GM13976 (cell line): ENCODE measurements at regions not wholly inside any gene's neighbourhood (a gene's known extent, or its start where the extent isn't known, plus 50 kb on each side); places are given as distances from the start of the nearest gene placed in this dataset.

ENCODE experiments used
- DNase-seq: peaks from one replicate; pipeline ENCODE4 v3.0.0; 2012; ENCODE audit warnings: low spot score
- in situ Hi-C: fragments of 300-500 bp; cut with MboI; formaldehyde crosslinking; loops from one replicate; pipeline ENCODE4 v1.12.0; 2022; ENCODE audit warnings: low sequenced_read_pairs, mixed read lengths, inconsistent platforms; ENCODE audit not compliant: unreplicated experiment
- TF ChIP-seq, protein P1 (sequence below): IDR thresholded peaks from 2 replicates; pipeline ENCODE4 v1.5.1; 2012; ENCODE audit warnings: borderline replicate concordance, mild to moderate bottlenecking; ENCODE audit not compliant: insufficient read depth; ENCODE audit errors: extremely low read depth, missing control alignments, control extremely low read depth

DNA sequence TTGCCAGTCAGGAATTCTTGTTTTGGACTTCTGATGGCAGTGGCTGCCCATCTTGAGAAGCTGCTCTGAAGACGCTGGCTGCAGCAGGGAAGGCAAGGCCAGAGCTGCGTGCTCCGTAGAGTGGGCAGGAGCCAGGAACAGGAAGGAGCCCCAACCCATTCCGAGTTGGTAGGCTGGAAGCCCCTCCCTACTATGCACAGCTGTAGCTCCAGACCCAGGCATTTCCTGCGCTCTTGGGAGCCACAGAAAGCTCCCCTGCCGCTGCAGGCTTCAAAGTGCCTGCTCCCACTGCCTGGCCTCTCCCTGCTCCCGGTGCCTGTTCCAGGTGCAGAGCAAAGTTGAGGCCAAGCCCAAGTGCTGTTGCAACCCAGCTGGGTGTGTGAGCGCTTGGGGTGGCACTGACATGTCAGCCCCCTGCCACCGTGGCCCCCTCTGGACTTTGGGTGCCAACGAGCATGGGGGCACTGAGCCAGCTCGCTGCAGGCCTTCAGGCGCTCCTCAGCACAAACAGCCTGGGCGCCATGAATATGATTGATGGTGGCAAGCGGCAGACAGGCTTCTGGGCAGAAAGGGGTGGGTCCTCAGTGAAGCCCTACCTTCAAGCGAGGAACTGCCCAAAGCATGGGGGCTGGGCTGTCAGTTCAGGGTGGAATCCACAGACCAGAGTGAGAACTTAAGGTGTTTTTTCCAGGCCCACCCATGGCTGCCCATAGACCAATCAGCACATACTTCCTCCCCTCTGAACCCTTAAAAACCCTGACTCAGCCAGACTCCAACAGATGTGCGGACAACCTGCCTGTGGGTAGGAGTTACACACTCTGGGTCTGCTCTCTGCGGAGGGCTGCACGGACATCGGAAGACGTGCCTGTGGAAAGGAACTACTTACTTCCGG lies 677.2 kb upstream of the INTU start:
- no peak for DNase-seq
- TF ChIP-seq, protein P1, sequence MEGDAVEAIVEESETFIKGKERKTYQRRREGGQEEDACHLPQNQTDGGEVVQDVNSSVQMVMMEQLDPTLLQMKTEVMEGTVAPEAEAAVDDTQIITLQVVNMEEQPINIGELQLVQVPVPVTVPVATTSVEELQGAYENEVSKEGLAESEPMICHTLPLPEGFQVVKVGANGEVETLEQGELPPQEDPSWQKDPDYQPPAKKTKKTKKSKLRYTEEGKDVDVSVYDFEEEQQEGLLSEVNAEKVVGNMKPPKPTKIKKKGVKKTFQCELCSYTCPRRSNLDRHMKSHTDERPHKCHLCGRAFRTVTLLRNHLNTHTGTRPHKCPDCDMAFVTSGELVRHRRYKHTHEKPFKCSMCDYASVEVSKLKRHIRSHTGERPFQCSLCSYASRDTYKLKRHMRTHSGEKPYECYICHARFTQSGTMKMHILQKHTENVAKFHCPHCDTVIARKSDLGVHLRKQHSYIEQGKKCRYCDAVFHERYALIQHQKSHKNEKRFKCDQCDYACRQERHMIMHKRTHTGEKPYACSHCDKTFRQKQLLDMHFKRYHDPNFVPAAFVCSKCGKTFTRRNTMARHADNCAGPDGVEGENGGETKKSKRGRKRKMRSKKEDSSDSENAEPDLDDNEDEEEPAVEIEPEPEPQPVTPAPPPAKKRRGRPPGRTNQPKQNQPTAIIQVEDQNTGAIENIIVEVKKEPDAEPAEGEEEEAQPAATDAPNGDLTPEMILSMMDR = no peak
- in situ Hi-C loops = no loop called here

- DNase-seq = no peak
- TF ChIP-seq, protein P1 = no peak
- in situ Hi-C loops = no loop called here
These were observed 676.4 kb upstream of the INTU start for GRCh38 chr4:126956184-126956897.

GRCh38 chr4:126957556-126957955 lies 675.2 kb upstream of the INTU start:
- TF ChIP-seq, protein P1 = no peak
- in situ Hi-C loops = no loop called here
- no peak for DNase-seq

DNA sequence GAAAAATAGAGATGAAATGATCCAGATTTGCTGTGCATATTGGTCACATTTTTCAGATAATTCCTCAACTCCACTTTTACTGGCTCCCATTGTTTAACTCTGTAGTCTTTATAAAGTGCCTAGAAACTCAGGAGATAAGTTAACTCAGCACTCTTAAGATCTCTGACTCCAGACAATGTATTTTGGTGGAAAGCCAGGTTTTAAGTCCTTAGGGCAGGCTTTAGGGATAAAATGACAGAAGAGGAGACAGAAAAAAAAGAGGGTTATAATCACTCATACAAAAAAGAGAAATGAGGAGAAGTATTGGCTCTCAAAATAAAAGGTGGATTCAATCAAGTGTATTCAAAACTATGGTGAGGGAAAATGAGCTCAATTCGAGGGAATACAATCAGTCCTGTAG lies 674.8 kb upstream of the INTU start:
- in situ Hi-C loops = no loop called here
- TF ChIP-seq, protein P1 = no peak
- DNase-seq = no peak

DNA sequence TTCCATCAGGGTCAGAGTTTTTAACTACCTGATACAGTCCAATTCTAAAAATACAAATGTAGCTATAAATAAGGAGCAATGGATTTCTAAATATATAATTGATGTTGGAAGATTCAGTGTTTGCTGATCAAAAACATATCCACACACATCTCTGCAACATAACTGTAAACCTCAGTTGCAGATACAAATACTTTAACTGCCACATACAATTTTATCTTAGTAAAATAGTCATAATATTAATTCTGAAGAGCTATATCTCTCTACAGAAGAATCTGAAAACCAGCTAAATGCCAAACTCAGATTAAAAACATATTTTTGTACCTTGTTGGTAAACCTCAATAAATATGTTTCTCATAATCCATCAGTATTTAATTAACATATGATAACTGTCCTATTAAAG lies 674.3 kb upstream of the INTU start:
- TF ChIP-seq, protein P1 = no peak
- in situ Hi-C loops = no loop called here
- no peak for DNase-seq

GRCh38 chr4:126959056-126959745 lies 673.6 kb upstream of the INTU start:
- in situ Hi-C loops = no loop called here
- TF ChIP-seq, protein P1 = no peak

More at GRCh38 chr4:126959056-126959745, 673.6 kb upstream of the INTU start:
- DNase-seq = no peak
